Mucosa of descending colon (tissue), 3 donors: ENCODE measurements at regions not wholly inside any gene's neighbourhood (a gene's known extent, or its start where the extent isn't known, plus 50 kb on each side); places are given as distances from the start of the nearest gene placed in this dataset.

Source experiments
- ATAC-seq: fragments of 200-7000 bp; cut with Tn5 transposase; one replicate; pipeline ENCODE4 v1.9.1; 2020; ENCODE audit warnings: mild to moderate bottlenecking, moderate library complexity
- DNase-seq, 3 donors: peaks; one replicate each; pipeline ENCODE4 v3.0.0-alpha.2; 2020
- H3K36me3 ChIP-seq: fragments of 200-600 bp; one replicate; pipeline ENCODE4 v1.8.0; 2021; ENCODE audit warnings: low read depth, mild to moderate bottlenecking
- H3K4me1 ChIP-seq: fragments of 200-600 bp; one replicate; pipeline ENCODE4 v1.8.0; 2021; ENCODE audit warnings: low read depth, mild to moderate bottlenecking
- H3K4me3 ChIP-seq: fragments of 200-600 bp; one replicate; pipeline ENCODE4 v1.8.0; 2021; ENCODE audit warnings: mild to moderate bottlenecking
- H3K9me3 ChIP-seq: fragments of 200-600 bp; one replicate; pipeline ENCODE4 v1.8.0; 2021; ENCODE audit warnings: mild to moderate bottlenecking
- CTCF ChIP-seq: fragments of 200-600 bp; IDR thresholded peaks from one replicate; pipeline ENCODE4 v1.8.0; 2022; ENCODE audit warnings: antibody characterized with exemption, mild to moderate bottlenecking
- intact Hi-C, 2 donors: fragments of 100-400 bp; cut with DNase I in 1 of 2; cut with micrococcal nuclease in 1 of 2; formaldehyde crosslinking; loops; one replicate each; pipeline versions ENCODE4 v1.11.0 to v1.11.1; 2022; cut with DNase I, micrococcal nuclease
- donor health status: DM: no; HTN: no; CAD: no; lungs with moderate emphysema.
- donor health status: DM: no; HTN: no; CAD: no.
- donor health status: DM: no; HTN: yes; CAD: no.

DNA sequence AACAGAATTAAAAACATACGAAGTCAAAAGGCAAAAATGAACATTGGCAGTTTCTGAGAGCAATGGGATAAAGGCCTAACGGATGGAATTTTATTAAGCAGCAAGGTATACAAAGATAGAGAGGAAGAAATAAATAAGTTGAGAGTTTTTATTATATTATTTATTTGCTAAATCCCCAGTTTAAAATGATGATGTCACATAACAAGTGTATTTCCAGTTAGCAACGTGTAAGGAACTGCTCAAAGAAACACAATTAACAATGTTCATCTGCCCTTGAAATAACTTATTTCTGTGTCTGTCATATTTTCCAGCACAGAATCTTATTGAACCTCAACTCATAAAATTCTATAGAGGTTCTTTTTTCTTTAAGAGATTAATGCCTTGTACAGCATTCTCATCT, 108.6 kb upstream of the TMEM106B start:
- no peak for TF ChIP-seq CTCF
- no peak for ATAC-seq
- H3K9me3 ChIP-seq: no peaks in the 10 kb centered on the region
- no peak for DNase-seq
- intact Hi-C loops: no loop called here
- H3K36me3 ChIP-seq: no peaks in the 10 kb centered on the region
- no peaks in the 10 kb centered on the region for H3K4me1 ChIP-seq
- H3K4me3 ChIP-seq: no peak overlapping the region

DNA sequence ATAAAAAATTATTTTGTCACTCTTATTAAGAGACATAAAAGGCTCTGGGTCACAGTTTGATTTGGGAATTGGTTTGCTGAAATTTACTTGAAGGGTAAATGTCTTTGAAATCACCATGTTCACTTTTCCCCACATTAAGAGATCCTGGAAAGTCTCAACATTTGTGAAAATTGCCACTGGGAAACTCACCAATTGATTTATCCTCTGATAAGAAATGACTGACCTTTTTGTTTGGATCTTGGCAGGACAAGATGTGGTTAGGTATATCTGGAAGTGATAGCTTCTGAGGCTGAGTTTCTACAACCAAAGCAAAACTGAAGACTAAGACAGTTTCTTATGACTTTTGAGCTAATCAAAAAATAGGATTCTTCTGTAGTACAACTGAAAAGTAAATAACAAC, 107.1 kb upstream of the TMEM106B start:
- no peak for ATAC-seq
- no peak overlapping the region for H3K4me3 ChIP-seq
- TF ChIP-seq CTCF: no peak
- H3K4me1 ChIP-seq: no peaks in the 10 kb centered on the region
- H3K36me3 ChIP-seq: no peaks in the 10 kb centered on the region
- no peaks in the 10 kb centered on the region for H3K9me3 ChIP-seq
- no peak for DNase-seq
- intact Hi-C loops: no loop called here

DNA sequence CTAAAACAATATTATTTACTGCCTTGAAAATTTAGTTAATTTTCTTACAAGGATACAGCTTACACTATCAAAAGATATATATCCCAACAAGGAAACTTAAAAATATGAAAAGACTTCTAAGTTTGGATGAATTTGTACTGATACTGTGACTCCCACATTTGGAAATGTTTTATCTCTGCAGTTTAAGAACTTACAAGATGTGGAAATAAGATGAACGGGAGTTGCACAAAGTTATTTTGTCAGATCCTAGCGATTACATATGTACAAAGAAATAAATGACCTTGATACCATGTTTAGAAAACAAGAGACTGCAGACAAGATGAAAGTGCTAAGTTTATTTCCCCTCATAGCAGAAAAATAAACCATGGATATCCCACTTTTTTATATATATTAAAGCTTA, 103.7 kb upstream of the TMEM106B start:
- no peak for DNase-seq
- Histone ChIP-seq H3K9me3 (no peaks in the 10 kb centered on the region), H3K36me3 (no peaks in the 10 kb centered on the region), H3K4me1 (no peaks in the 10 kb centered on the region), H3K4me3 (no peak overlapping the region)
- intact Hi-C loops: no loop called here
- TF ChIP-seq CTCF: no peak
- ATAC-seq: no peak

- intact Hi-C loops: no loop called here
- H3K4me3 ChIP-seq: no peak overlapping the region
- no peak for DNase-seq
- H3K4me1 ChIP-seq: no peaks in the 10 kb centered on the region
- no peaks in the 10 kb centered on the region for H3K36me3 ChIP-seq
- peak; percentile 25 for ATAC-seq
- H3K9me3 ChIP-seq: no peaks in the 10 kb centered on the region
- no peak for TF ChIP-seq CTCF
Measured at GRCh38 chr7:12107841-12108254, 103.2 kb upstream of the TMEM106B start.

- no peaks in the 10 kb centered on the region for H3K36me3 ChIP-seq
- peak; percentile 76 for ATAC-seq
- intact Hi-C loops: no loop called here
Measured at GRCh38 chr7:12110425-12110824, 100.7 kb upstream of the TMEM106B start.

More at GRCh38 chr7:12110425-12110824, 100.7 kb upstream of the TMEM106B start:
- no peak for TF ChIP-seq CTCF
- Histone ChIP-seq H3K4me3 (no peak overlapping the region), H3K9me3 (no peaks in the 10 kb centered on the region), H3K4me1 (no peaks in the 10 kb centered on the region)
- no peak for DNase-seq
